GM12878 (cell line): ENCODE measurements at regions not wholly inside any gene's neighbourhood (a gene's known extent, or its start where the extent isn't known, plus 50 kb on each side); places are given as distances from the start of the nearest gene placed in this dataset.

Source experiments
- ATAC-seq: fragments of 200-7000 bp; cut with Tn5 transposase; 3 replicates; pipeline ENCODE4 v1.9.1; 2020; ENCODE audit warnings: mild to moderate bottlenecking, moderate library complexity
- BruUV-seq: library from RNA; stranded (reverse); fragments of 400-500 nt; replicated peaks from 2 replicates; lab custom pipeline; 2021; lab: Mats Ljungman, UMichigan
- CTCF ChIA-PET: fragments of 300-600 bp; sonication (Branson Sonifier 250); formaldehyde crosslinking; extraction: SDS; loops from one replicate; lab custom pipeline; 2021; ENCODE audit warnings: inconsistent platforms; lab: Yijun Ruan, JAX
- POLR2A ChIA-PET: fragments of 350-600 bp; formaldehyde crosslinking; extraction: SDS; loops from one replicate; lab custom pipeline; 2021; ENCODE audit warnings: inconsistent platforms; lab: Charles Lee
- RAD21 ChIA-PET: fragments of 300-600 bp; sonication (Branson Sonifier 250); formaldehyde crosslinking; loops from one replicate; lab custom pipeline; 2023; ENCODE audit warnings: antibody characterized with exemption; ENCODE audit not compliant: unreplicated experiment; lab: Charles Lee
- SMC1A ChIA-PET: fragments of 300-600 bp; sonication (Branson Sonifier 250); formaldehyde crosslinking; loops from one replicate; lab custom pipeline; 2023; ENCODE audit not compliant: unreplicated experiment, uncharacterized antibody; lab: Charles Lee
- DNase-seq: peaks from one replicate; pipeline ENCODE4 v3.0.0-alpha.2; 2011; ENCODE audit warnings: low read depth, low spot score
- FAIRE-seq: peaks from 3 replicates; lab custom pipeline; 2011; peaks lifted over from hg19 to GRCh38; lab: Jason Lieb, UNC
- H2AFZ ChIP-seq: 2 replicates; pipeline ENCODE4 v1.6.0; 2011; ENCODE audit warnings: low read depth, low read length, control low read depth; ENCODE audit not compliant: control insufficient read depth
- H3K27ac ChIP-seq: 2 replicates; pipeline ENCODE4 v1.5.1; 2011; ENCODE audit warnings: control low read depth; ENCODE audit not compliant: control insufficient read depth, insufficient read depth
- H3K27me3 ChIP-seq, 2 experiments: replicated peaks in 1 of 2; 2 replicates each; pipeline versions ENCODE4 v1.6.0 to v1.6.1; 2011; ENCODE audit warnings: low read length in 1 of 2; ENCODE audit not compliant: control insufficient read depth in 2 of 2, insufficient read depth in 2 of 2
- H3K36me3 ChIP-seq, 2 experiments: 2 replicates each; pipeline ENCODE4 v1.5.1; 2011; ENCODE audit warnings: low read length in 1 of 2; ENCODE audit not compliant: control insufficient read depth in 2 of 2, insufficient read depth in 2 of 2
- H3K4me1 ChIP-seq: 2 replicates; pipeline ENCODE4 v1.6.1; 2011; ENCODE audit warnings: mild to moderate bottlenecking, low read length, moderate library complexity, mixed read lengths; ENCODE audit not compliant: control insufficient read depth, insufficient read depth
- H3K4me2 ChIP-seq: 2 replicates; pipeline ENCODE4 v1.6.0; 2011; ENCODE audit warnings: control low read depth; ENCODE audit not compliant: control insufficient read depth, insufficient read depth
- H3K4me3 ChIP-seq: fragments of 200-600 bp; sonication (generic); 2 replicates; pipeline ENCODE4 v1.5.1; 2016
- H3K79me2 ChIP-seq: 2 replicates; pipeline ENCODE4 v1.6.0; 2011; ENCODE audit warnings: low read length; ENCODE audit not compliant: control insufficient read depth, insufficient read depth
- H3K9ac ChIP-seq: 2 replicates; pipeline ENCODE4 v1.8.0; 2011; ENCODE audit warnings: low read length, control low read depth, mixed read lengths; ENCODE audit not compliant: control insufficient read depth, insufficient read depth
- H3K9me3 ChIP-seq: replicated peaks from 3 replicates; pipeline ENCODE4 v1.5.1; 2011; ENCODE audit warnings: mild to moderate bottlenecking, low read length; ENCODE audit not compliant: control insufficient read depth, insufficient read depth
- H4K20me1 ChIP-seq: 2 replicates; pipeline ENCODE4 v1.6.0; 2011; ENCODE audit not compliant: control insufficient read depth, insufficient read depth
- BCLAF1 ChIP-seq: fragments of 450-650 bp; IDR thresholded peaks from 2 replicates; pipeline ENCODE4 v1.6.1; 2017; ENCODE audit warnings: antibody characterized with exemption, mild to moderate bottlenecking, moderate library complexity
- HCFC1 ChIP-seq: fragments of 150-350 bp; IDR thresholded peaks from 2 replicates; pipeline ENCODE4 v1.6.1; 2014; ENCODE audit warnings: low read length
- SKIL ChIP-seq: fragments of 450-650 bp; IDR thresholded peaks from 2 replicates; pipeline ENCODE4 v1.6.1; 2017; ENCODE audit warnings: mild to moderate bottlenecking, low read depth, inconsistent platforms; ENCODE audit not compliant: poor library complexity, severe bottlenecking
- ZBTB4 ChIP-seq: fragments of 450-650 bp; formaldehyde crosslinking; IDR thresholded peaks from 2 replicates; pipeline ENCODE4 v1.4.0; 2022; ENCODE audit warnings: mild to moderate bottlenecking, moderate library complexity
- WGBS: methylation state at CpG from one replicate; pipeline ENCODE4 v1.1.6; 2016; ENCODE audit warnings: low lambda C conversion rate; ENCODE audit not compliant: insufficient replicate concordance, insufficient coverage; ENCODE audit errors: missing lambda C conversion rate; 5-methylcytosine and 5-hydroxymethylcytosine counted together
- in situ Hi-C: fragments of 300-500 bp; cut with MboI; formaldehyde crosslinking; loops from 9 replicates; pipeline ENCODE4 v1.14.3; 2018; ENCODE audit warnings: mixed read lengths
- intact Hi-C: fragments of 100-400 bp; cut with micrococcal nuclease; formaldehyde crosslinking; loops from one replicate; pipeline ENCODE4 v1.14.2; 2022; ENCODE audit not compliant: unreplicated experiment

GRCh38 chr15:96867992-96868391 lies 537.5 kb downstream of the NR2F2 start:
- no peak for ATAC-seq
- no peaks in the 10 kb centered on the region for H4K20me1 ChIP-seq
- H3K4me2 ChIP-seq, result no peak overlapping the region
- no peak overlapping the region for H2AFZ ChIP-seq
- in situ Hi-C loops (no loop called here), intact Hi-C loops (no loop called here)
- 1% methylated on average over 8 of the region's 8 CpGs for WGBS
- no peak for FAIRE-seq
- BruUV-seq, result no TSS peak
- no peaks in the 10 kb centered on the region for H3K36me3 ChIP-seq
- ChIA-PET CTCF (interaction anchor here (1.1 to 1.6 kb wide), 3 partner anchors 10 to 38 kb away, joined by 3 to 4 read pairs (median 3); no protein-coding TSS in a partner anchor), RAD21 (no interaction called here), SMC1A (interaction anchor here (0.7 to 1.0 kb wide), 2 partner anchors 10 to 57 kb away, joined by 3 to 5 read pairs; no protein-coding TSS in a partner anchor), POLR2A (no interaction called here)
- no peaks in the 10 kb centered on the region for H3K27me3 ChIP-seq
- TF ChIP-seq SKIL (no peak), BCLAF1 (no peak), HCFC1 (no peak), ZBTB4 (CRISPR knock-in tag) (no peak)
- H3K9me3 ChIP-seq, result no peaks in the 10 kb centered on the region; the same call in 2 of the 3 replicates
- no peak overlapping the region for H3K9ac ChIP-seq
- H3K4me1 ChIP-seq, result no peaks in the 10 kb centered on the region
- DNase-seq, result no peak
- no peak overlapping the region for H3K4me3 ChIP-seq
- H3K27ac ChIP-seq, result no peak overlapping the region
- no peaks in the 10 kb centered on the region for H3K79me2 ChIP-seq
